ENCODE measurements at regions not wholly inside any gene's neighbourhood (a gene's known extent, or its start where the extent isn't known, plus 50 kb on each side); places are given as distances from the start of the nearest gene placed in this dataset.

DNA sequence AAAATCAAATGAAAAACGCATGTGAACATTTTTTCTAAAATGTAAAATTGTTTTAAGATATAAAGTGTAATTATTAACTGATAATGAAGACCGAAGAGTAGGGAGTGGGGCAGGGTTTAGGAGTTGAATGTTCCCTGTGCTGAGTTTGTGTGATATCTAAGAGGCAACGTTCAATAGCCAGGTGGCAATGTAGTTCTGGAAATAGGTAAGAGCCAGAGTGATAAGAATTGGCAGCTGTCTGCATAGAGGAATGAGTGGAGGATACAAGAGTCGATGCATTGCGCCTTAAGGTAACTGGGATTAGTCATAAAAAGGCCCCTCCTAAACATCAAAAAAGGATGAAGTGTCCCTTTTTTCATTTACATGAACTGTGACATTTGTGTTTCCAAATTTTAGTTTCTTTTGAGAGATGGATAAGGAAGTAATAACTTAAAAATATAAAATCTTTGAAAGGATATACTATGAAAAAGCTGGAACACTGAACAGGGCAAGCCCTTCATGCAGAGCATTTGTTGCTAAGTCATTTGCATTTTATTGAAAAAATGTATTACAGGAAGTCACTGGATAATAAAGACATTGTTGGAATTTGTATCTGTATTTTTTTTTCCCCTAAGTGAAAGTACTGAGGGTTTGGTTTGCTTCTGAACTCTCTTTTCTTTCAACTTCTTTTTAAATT is 659.3 kb downstream of the ACTL7B start:
- Histone ChIP-seq H3K36me3 (ENCODE audit: control insufficient read depth, insufficient read depth, low read length) (no peaks in the 10 kb centered on the region), H3K4me3 (ENCODE audit: low read length) (no peak overlapping the region), H3K4me1 (ENCODE audit: control insufficient read depth, insufficient read depth, low read length) (peaks cover 17% of the 10 kb centered on the region), H3K9ac (ENCODE audit: low read length) (no peak overlapping the region), H3K9me3 (ENCODE audit: control insufficient read depth, low read length) (no peaks in the 10 kb centered on the region), H3K27me3 (ENCODE audit: control insufficient read depth, insufficient read depth, low read length) (no peaks in the 10 kb centered on the region)

DNA sequence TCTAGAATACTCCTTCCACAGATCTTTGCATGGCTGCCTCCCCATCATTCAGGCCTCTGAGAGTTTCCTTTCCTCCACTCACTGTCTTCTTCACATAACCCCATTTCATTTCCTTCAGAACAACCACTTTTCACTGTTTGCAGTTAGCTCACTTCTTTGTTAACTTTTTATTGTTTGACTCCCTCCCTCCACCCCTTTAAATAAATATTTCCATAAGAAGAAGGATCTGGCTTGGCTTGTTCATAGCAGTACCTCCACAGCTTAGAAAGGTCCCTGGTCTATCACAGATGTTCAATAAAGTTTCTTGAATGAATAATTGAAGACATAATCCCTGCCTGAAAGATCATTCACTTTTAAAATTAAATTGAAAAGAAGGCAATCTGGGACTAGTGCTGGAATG is 661.6 kb downstream of the ACTL7B start:
- Histone ChIP-seq H3K9me3 (ENCODE audit: control insufficient read depth, low read length) (no peaks in the 10 kb centered on the region), H3K36me3 (ENCODE audit: control insufficient read depth, insufficient read depth, low read length) (no peaks in the 10 kb centered on the region), H3K4me3 (ENCODE audit: low read length) (no peak overlapping the region), H3K9ac (ENCODE audit: low read length) (no peak overlapping the region), H3K4me1 (ENCODE audit: control insufficient read depth, insufficient read depth, low read length) (peaks cover 17% of the 10 kb centered on the region), H3K27me3 (ENCODE audit: control insufficient read depth, insufficient read depth, low read length) (no peaks in the 10 kb centered on the region)

DNA sequence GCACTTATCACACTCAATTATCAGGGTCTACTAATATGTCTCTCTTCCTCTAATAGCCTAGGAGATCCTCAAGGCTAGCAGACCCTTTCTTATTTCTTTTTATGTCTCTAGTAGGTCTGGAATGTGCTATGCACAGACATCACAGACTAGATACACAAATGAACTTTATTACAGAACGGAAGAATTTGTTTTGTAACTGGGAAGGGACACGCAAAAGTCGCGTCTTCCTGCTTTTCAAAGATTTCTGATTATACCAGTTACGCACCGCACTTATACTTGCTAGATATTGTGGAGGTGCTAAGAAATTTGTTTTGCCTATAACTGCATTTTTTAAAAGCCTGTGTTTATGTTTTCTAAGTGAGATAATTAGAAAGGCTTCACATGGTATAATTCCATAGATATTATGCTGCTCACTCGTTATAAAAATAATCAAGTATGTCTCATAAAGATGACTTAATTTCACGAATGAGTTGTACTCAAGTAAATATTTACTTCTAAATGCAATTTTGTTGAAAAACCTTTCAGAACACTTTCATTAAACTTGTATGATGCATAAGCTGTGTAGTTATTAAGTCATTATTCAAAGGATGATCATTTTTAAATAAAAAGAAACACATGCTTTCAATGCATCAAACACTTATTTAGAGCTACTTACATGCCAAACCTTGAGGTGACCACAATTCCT is 662.6 kb downstream of the ACTL7B start:
- Histone ChIP-seq H3K9me3 (ENCODE audit: control insufficient read depth, low read length) (no peaks in the 10 kb centered on the region), H3K27me3 (ENCODE audit: control insufficient read depth, insufficient read depth, low read length) (no peaks in the 10 kb centered on the region), H3K4me3 (ENCODE audit: low read length) (no peak overlapping the region)

DNA sequence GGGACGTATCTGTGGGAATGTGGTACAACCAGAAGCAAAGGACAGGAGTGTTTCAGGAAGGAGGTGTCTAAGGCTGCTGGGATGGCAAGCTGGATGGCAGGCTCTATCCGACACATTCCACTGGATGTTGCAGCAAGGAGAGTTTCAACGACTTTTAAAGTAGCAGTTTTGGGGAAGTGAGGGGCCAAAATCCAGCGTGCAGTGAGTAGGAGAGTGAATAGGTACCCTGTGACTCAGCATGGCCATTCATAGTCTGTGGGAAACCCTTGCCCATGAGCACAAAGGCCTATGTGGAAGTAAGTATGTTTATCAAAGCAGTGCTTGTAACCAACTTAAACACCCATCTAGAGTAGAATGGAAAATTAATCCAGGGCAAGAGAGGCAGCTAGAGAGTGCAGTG is 664.7 kb downstream of the ACTL7B start:
- H3K9me3 ChIP-seq (ENCODE audit: control insufficient read depth, low read length) = no peaks in the 10 kb centered on the region
- H3K4me1 ChIP-seq (ENCODE audit: control insufficient read depth, insufficient read depth, low read length) = peaks cover 17% of the 10 kb centered on the region
- no peak overlapping the region for H3K4me3 ChIP-seq (ENCODE audit: low read length)
- no peak overlapping the region for H3K9ac ChIP-seq (ENCODE audit: low read length)
- no peaks in the 10 kb centered on the region for H3K36me3 ChIP-seq (ENCODE audit: control insufficient read depth, insufficient read depth, low read length)
- no peaks in the 10 kb centered on the region for H3K27me3 ChIP-seq (ENCODE audit: control insufficient read depth, insufficient read depth, low read length)

More for the DNA sequence above, 662.6 kb downstream of the ACTL7B start:
- no peak overlapping the region for H3K9ac ChIP-seq (ENCODE audit: low read length)
- H3K36me3 ChIP-seq (ENCODE audit: control insufficient read depth, insufficient read depth, low read length) = no peaks in the 10 kb centered on the region
- peaks cover 17% of the 10 kb centered on the region for H3K4me1 ChIP-seq (ENCODE audit: control insufficient read depth, insufficient read depth, low read length)

DNA sequence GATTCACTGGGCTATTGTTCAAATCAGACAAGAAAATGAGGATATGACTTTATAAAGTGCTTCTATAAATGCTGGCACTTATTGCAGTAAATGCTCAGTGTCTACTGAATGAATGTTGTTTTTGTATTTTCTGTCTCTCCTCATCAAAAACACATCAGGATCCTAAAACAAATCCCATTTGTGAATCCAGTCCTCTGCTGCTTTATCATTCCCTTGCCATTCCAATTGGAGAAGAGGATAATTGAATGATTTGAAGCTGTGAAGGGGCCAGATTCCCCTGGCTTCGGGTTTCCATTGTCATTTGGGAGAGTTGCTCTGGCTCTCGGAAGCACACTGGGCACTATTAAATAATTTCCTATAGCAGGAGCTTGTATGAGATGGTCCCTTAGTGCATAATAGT is 666.8 kb downstream of the ACTL7B start:
- Histone ChIP-seq H3K4me3 (ENCODE audit: low read length) (no peak overlapping the region), H3K36me3 (ENCODE audit: control insufficient read depth, insufficient read depth, low read length) (no peaks in the 10 kb centered on the region), H3K9me3 (ENCODE audit: control insufficient read depth, low read length) (no peaks in the 10 kb centered on the region), H3K9ac (ENCODE audit: low read length) (no peak overlapping the region), H3K4me1 (ENCODE audit: control insufficient read depth, insufficient read depth, low read length) (peaks cover 14% of the 10 kb centered on the region), H3K27me3 (ENCODE audit: control insufficient read depth, insufficient read depth, low read length) (no peaks in the 10 kb centered on the region)

DNA sequence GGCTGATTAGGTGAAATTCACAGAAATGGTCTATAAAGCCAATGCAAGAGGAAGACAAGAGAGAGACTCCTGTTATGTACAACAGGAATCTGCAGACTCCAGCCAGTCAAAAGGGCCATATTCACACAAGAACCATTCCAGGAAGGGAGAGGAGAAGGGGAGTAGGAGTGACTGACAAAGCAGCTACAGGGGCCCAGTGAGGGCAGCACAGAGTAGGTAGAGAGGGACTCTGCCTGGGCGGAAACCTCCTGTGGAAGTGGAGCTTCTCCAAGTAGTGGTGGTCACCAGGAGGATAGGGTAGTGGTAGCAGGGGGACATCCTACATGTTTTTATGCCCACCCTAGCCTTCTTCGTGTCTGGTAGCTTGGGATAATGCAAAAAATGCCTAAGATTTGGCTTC is 667.3 kb downstream of the ACTL7B start:
- H3K4me3 ChIP-seq (ENCODE audit: low read length) = no peak overlapping the region
- H3K4me1 ChIP-seq (ENCODE audit: control insufficient read depth, insufficient read depth, low read length) = peaks cover 9% of the 10 kb centered on the region
- no peak overlapping the region for H3K9ac ChIP-seq (ENCODE audit: low read length)
- H3K36me3 ChIP-seq (ENCODE audit: control insufficient read depth, insufficient read depth, low read length) = no peaks in the 10 kb centered on the region
- no peaks in the 10 kb centered on the region for H3K27me3 ChIP-seq (ENCODE audit: control insufficient read depth, insufficient read depth, low read length)
- H3K9me3 ChIP-seq (ENCODE audit: control insufficient read depth, low read length) = no peaks in the 10 kb centered on the region

DNA sequence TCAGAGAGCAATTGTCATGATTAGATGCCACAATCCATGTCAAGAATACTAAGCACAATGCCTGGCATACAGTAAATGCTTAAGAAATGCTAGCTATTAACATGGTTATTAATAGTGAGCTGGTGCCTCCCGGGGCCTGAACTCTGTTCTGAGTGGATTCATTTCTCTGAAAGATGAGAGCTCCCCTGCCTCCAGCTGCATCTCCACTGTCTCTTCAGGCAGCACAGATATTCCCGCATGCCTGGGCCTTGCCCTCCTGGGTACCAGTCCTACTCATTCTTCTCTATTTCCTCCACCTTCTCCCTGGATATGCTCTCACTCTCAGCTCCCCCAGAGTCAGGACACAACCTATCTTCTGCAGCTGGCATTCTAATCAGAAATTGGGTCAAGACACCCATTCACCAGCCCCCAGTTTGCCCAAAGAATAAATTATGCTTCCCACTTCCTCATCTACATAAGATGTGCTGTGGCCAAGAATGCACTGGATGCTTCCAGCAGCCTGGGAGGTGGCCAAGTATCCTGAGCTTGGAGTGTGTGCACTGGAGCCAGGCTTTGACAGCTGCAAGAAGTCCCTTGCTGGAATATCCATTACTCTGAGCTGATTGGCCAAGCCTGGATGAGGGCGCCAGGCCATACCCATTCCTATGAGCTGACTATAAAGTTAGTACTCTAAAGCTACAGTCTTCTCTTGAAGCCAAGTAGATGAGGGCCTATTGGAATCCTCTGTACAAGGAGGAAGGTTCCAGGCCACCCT is 669.0 kb downstream of the ACTL7B start:
- Histone ChIP-seq H3K36me3 (ENCODE audit: control insufficient read depth, insufficient read depth, low read length) (no peaks in the 10 kb centered on the region), H3K9me3 (ENCODE audit: control insufficient read depth, low read length) (no peaks in the 10 kb centered on the region), H3K4me3 (ENCODE audit: low read length) (no peak overlapping the region), H3K9ac (ENCODE audit: low read length) (no peak overlapping the region), H3K27me3 (ENCODE audit: control insufficient read depth, insufficient read depth, low read length) (no peaks in the 10 kb centered on the region), H3K4me1 (ENCODE audit: control insufficient read depth, insufficient read depth, low read length) (peaks cover 12% of the 10 kb centered on the region)

DNA sequence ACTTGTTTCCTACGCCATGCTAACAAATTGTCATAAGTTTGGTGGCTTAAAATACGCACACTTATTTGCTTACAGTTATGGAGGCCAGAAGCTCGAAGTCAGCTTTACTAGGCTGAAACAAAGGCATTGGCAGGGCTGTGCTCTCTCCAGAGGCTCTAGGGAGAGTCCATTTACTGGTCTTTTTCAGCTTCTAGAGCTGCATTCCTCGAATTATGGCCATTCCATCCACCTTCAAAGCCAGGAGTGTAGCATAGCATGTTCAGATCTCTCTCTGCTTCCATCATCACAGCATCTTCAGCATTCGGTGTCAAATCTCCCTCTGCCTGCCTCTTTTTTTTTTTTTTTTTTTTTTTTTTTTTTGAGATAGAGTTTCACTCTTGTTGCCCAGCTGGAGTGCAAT is 670.2 kb downstream of the ACTL7B start:
- H3K27me3 ChIP-seq (ENCODE audit: control insufficient read depth, insufficient read depth, low read length) = no peaks in the 10 kb centered on the region
- no peaks in the 10 kb centered on the region for H3K9me3 ChIP-seq (ENCODE audit: control insufficient read depth, low read length)
- H3K9ac ChIP-seq (ENCODE audit: low read length) = no peak overlapping the region
- H3K4me3 ChIP-seq (ENCODE audit: low read length) = no peak overlapping the region
- H3K36me3 ChIP-seq (ENCODE audit: control insufficient read depth, insufficient read depth, low read length) = no peaks in the 10 kb centered on the region
- H3K4me1 ChIP-seq (ENCODE audit: control insufficient read depth, insufficient read depth, low read length) = peaks cover 12% of the 10 kb centered on the region

DNA sequence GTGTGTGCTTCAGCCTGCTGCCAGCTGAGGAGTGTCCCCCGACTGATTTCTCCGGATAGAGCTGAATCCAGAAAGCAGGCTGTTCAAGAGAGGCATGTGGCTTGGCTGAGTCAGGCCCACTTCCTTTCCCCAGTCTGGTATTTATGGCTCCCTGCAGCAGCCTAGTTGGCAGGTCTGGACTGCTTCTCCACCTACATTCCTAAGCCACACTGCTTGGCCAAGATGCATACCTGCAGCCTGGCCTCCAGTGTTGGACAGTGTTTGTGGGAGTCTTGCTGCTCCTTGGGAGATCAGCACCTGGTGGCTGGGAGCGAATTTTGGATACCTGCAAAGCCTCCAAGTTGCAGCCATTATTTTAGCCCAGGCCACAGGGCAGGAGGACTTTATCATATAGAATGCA is 670.8 kb downstream of the ACTL7B start:
- Histone ChIP-seq H3K4me3 (ENCODE audit: low read length) (no peak overlapping the region), H3K9me3 (ENCODE audit: control insufficient read depth, low read length) (no peaks in the 10 kb centered on the region), H3K27me3 (ENCODE audit: control insufficient read depth, insufficient read depth, low read length) (no peaks in the 10 kb centered on the region), H3K36me3 (ENCODE audit: control insufficient read depth, insufficient read depth, low read length) (no peaks in the 10 kb centered on the region), H3K4me1 (ENCODE audit: control insufficient read depth, insufficient read depth, low read length) (peaks cover 12% of the 10 kb centered on the region), H3K9ac (ENCODE audit: low read length) (no peak overlapping the region)

DNA sequence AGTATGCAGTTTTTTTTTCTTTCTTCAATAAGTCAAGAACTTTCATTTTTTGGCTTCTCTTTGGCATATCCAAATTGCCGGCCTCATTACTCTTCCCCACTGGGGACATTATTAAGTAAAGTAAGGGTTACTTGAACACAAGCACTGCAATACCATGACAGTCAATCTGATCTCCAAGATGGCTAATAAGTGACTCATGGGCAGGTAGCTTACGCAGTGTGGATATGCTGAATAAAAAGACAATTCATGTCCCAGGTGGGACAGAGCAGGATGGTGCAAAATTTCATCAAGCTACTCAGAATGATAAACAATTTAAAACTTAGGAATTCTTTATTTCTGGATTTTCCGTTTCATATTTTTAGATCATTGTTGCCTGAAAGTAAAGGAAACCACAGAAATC is 671.8 kb downstream of the ACTL7B start:
- H3K4me1 ChIP-seq (ENCODE audit: control insufficient read depth, insufficient read depth, low read length) = peaks cover 12% of the 10 kb centered on the region
- no peaks in the 10 kb centered on the region for H3K36me3 ChIP-seq (ENCODE audit: control insufficient read depth, insufficient read depth, low read length)
- H3K27me3 ChIP-seq (ENCODE audit: control insufficient read depth, insufficient read depth, low read length) = no peaks in the 10 kb centered on the region
- no peak overlapping the region for H3K9ac ChIP-seq (ENCODE audit: low read length)
- no peak overlapping the region for H3K4me3 ChIP-seq (ENCODE audit: low read length)
- no peaks in the 10 kb centered on the region for H3K9me3 ChIP-seq (ENCODE audit: control insufficient read depth, low read length)

DNA sequence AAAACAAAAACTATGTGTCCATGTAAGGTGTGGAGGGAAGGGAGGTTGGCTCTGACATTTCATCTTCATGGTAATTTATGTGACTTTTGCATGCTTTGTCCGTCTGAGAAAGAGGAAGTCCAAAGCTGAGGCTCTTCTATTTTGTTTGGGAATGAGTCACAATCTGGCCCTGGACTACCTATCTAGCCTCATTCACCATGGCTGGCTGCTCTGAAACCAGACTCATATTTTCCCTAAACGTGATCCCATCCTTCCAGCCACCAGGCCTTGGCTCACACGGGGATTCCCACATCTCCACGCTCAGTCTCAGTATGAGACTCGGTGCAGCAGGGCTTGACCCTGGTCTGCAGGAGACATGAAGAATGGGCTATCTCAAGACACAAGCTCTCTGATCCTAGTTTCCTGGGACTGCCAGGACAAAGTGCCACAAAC is 672.8 kb downstream of the ACTL7B start:
- H3K4me1 ChIP-seq (ENCODE audit: control insufficient read depth, insufficient read depth, low read length) = peaks cover 12% of the 10 kb centered on the region
- H3K27me3 ChIP-seq (ENCODE audit: control insufficient read depth, insufficient read depth, low read length) = no peaks in the 10 kb centered on the region
- H3K36me3 ChIP-seq (ENCODE audit: control insufficient read depth, insufficient read depth, low read length) = no peaks in the 10 kb centered on the region
- no peak overlapping the region for H3K4me3 ChIP-seq (ENCODE audit: low read length)
- H3K9ac ChIP-seq (ENCODE audit: low read length) = no peak overlapping the region
- no peaks in the 10 kb centered on the region for H3K9me3 ChIP-seq (ENCODE audit: control insufficient read depth, low read length)

DNA sequence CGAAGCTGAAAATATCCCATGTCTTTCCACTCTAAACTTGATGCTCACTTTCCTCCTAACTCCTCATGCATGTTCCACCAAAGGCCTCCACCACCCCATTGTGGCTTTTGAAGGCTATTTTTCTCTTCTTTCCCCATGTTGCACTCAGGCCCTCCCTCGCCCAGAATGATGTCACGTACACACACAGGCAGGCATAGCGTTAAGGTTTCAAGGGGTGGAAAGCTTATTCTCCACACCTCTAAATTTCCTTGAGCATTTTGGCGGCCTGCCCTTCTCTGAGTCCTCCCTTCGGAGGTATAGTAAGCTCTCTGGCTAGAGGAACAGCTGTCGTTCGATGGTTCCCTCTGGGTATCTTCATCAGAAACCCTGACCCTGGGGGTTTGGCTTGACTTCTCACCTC is 673.5 kb downstream of the ACTL7B start:
- no peaks in the 10 kb centered on the region for H3K27me3 ChIP-seq (ENCODE audit: control insufficient read depth, insufficient read depth, low read length)
- no peaks in the 10 kb centered on the region for H3K9me3 ChIP-seq (ENCODE audit: control insufficient read depth, low read length)
- no peak overlapping the region for H3K9ac ChIP-seq (ENCODE audit: low read length)
- no peaks in the 10 kb centered on the region for H3K36me3 ChIP-seq (ENCODE audit: control insufficient read depth, insufficient read depth, low read length)
- peaks cover 12% of the 10 kb centered on the region for H3K4me1 ChIP-seq (ENCODE audit: control insufficient read depth, insufficient read depth, low read length)
- H3K4me3 ChIP-seq (ENCODE audit: low read length) = no peak overlapping the region

Data from mucosa of stomach (tissue), 1 donor.